22Rv1 (cell line): ENCODE measurements at regions not wholly inside any gene's neighbourhood (a gene's known extent, or its start where the extent isn't known, plus 50 kb on each side); places are given as distances from the start of the nearest gene placed in this dataset.

Experiments
- CTCF ChIP-seq: fragments of 450-650 bp; IDR thresholded peaks from 2 replicates; pipeline ENCODE4 v1.5.1; 2017; ENCODE audit warnings: mild to moderate bottlenecking
- ZFX ChIP-seq: fragments of 450-650 bp; IDR thresholded peaks from 2 replicates; pipeline ENCODE4 v1.6.1; 2017; ENCODE audit warnings: antibody characterized with exemption, borderline replicate concordance

- no peak for TF ChIP-seq CTCF
- no peak for TF ChIP-seq ZFX
Observed at GRCh38 chr5:72722792-72723452, 93.5 kb upstream of the TNPO1 start.
